ENCODE measurements at regions not wholly inside any gene's neighbourhood (a gene's known extent, or its start where the extent isn't known, plus 50 kb on each side); places are given as distances from the start of the nearest gene placed in this dataset.
"Not testable (repeated sequence)": the region's sequence is repeated elsewhere in the genome, so short reads cannot be mapped to it uniquely, and the experiment has no call there.

DNA sequence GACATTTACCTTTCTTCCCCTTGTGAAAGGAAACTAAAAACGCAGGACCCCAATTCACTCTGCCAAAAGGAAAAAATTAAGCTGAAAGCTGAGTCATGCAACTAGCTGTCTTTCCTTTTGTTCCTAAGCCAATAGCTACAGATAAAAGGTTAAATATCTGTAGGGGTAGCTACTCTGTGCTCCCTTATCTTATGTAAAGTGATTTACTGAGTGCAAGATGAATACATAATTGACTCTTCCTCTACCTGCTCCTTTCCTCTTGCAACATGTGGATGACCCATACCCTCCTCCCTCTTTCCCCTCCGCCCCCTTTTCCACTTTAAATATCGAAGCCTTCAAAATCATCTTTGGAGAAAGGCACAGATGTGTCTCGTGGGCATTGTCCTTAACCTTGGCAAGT is 68.0 kb upstream of the ZNF157 start:
- Histone ChIP-seq H3K18ac (ENCODE audit: low read depth in 1 of 2, low read length in 2 of 2) (no peak overlapping the region), H3K9ac (ENCODE audit: low read length) (no peak overlapping the region), H2BK5ac (ENCODE audit: low read depth, low read length, poor library complexity, severe bottlenecking) (no peak overlapping the region), H3K4me2 (ENCODE audit: low read length, poor library complexity, severe bottlenecking) (no peak overlapping the region), H3K14ac (ENCODE audit: low read length in 2 of 2) (no peak overlapping the region), H2AK5ac (ENCODE audit: low read length, severe bottlenecking) (no peak overlapping the region), H4K91ac (ENCODE audit: low read length) (no peak overlapping the region), H3K4me3 (ENCODE audit: insufficient read depth in 1 of 2, low read depth in 1 of 2, low read length in 2 of 2) (no peak overlapping the region), H3K23ac (ENCODE audit: low read length in 2 of 2) (no peak overlapping the region), H3K4ac (ENCODE audit: low read depth in 1 of 2, low read length in 2 of 2) (no peak overlapping the region), H2BK15ac (ENCODE audit: low read depth, poor library complexity, severe bottlenecking) (no peak overlapping the region), H2BK120ac (ENCODE audit: low read depth, low read length) (no peak overlapping the region), H3K36me3 (ENCODE audit: control insufficient read depth in 1 of 2, insufficient read depth in 2 of 2, low read depth in 1 of 2, low read length in 2 of 2) (no peaks in the 10 kb centered on the region), H3K27me3 (ENCODE audit: control insufficient read depth in 1 of 2, insufficient read depth in 1 of 2, low read length in 2 of 2) (peaks cover 0 to 46% of the 10 kb centered on the region in 2 experiments), H3K9me3 (ENCODE audit: control insufficient read depth, low read length) (no peaks in the 10 kb centered on the region), H4K8ac (ENCODE audit: low read length) (no peak overlapping the region), H3K27ac (ENCODE audit: low read length, poor library complexity, severe bottlenecking) (no peak overlapping the region), H3K79me1 (replicated peaks; ENCODE audit: low read length, poor library complexity, severe bottlenecking) (no peaks in the 10 kb centered on the region), H2AFZ (ENCODE audit: low read depth, low read length) (no peak overlapping the region), H3K4me1 (ENCODE audit: control insufficient read depth, insufficient read depth, low read depth, low read length) (no peaks in the 10 kb centered on the region), H2BK12ac (ENCODE audit: low read length in 2 of 2) (no peak overlapping the region)
- DNase-seq, result no peak
- WGBS, result 69% methylated on average over 3 of the region's 4 CpGs

DNA sequence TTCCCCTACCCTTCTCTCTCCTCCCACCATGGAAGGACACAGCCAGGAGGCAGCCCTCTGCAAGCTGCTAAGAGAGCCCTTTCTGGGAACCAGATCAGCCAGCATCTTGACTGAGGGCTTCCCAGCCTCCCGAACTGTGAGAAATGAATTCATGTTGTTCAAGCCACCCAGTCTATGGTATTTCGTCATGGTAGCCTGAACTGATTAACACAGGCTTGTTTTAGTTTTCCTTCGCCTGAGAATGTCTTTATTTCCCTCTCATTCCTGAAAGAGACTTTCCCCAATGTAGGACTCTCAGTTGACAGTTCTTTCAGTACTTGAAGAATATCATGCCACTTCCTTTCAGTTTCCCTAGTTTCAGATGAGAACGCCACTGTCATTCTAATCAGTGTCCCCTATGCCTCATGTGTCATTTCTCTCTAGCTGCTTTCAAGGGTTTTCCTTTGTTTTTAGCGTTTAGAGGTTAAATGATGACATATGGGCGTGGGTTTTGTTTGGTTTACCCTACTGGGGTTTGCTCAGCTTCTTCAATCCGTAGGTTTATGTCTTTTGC is 63.8 kb upstream of the ZNF157 start:
- DNase-seq; H3K4me1 ChIP-seq (ENCODE audit: control insufficient read depth, insufficient read depth, low read depth, low read length); H3K23ac ChIP-seq (ENCODE audit: low read length in 2 of 2); H3K27ac ChIP-seq (ENCODE audit: low read length, poor library complexity, severe bottlenecking); H3K36me3 ChIP-seq (ENCODE audit: control insufficient read depth in 1 of 2, insufficient read depth in 2 of 2, low read depth in 1 of 2, low read length in 2 of 2); H3K14ac ChIP-seq (ENCODE audit: low read length in 2 of 2); H4K91ac ChIP-seq (ENCODE audit: low read length); H3K4me2 ChIP-seq (ENCODE audit: low read length, poor library complexity, severe bottlenecking); H3K9ac ChIP-seq (ENCODE audit: low read length); H3K9me3 ChIP-seq (ENCODE audit: control insufficient read depth, low read length); H3K4me3 ChIP-seq (ENCODE audit: insufficient read depth in 1 of 2, low read depth in 1 of 2, low read length in 2 of 2); H2BK15ac ChIP-seq (ENCODE audit: low read depth, poor library complexity, severe bottlenecking); H2BK5ac ChIP-seq (ENCODE audit: low read depth, low read length, poor library complexity, severe bottlenecking); H3K18ac ChIP-seq (ENCODE audit: low read depth in 1 of 2, low read length in 2 of 2); H3K79me1 ChIP-seq (replicated peaks; ENCODE audit: low read length, poor library complexity, severe bottlenecking); H4K8ac ChIP-seq (ENCODE audit: low read length); H2AFZ ChIP-seq (ENCODE audit: low read depth, low read length); H2BK12ac ChIP-seq (ENCODE audit: low read length in 2 of 2); H3K4ac ChIP-seq (ENCODE audit: low read depth in 1 of 2, low read length in 2 of 2); H2AK5ac ChIP-seq (ENCODE audit: low read length, severe bottlenecking); H2BK120ac ChIP-seq (ENCODE audit: low read depth, low read length): not testable (repeated sequence)
- H3K27me3 ChIP-seq (ENCODE audit: control insufficient read depth in 1 of 2, insufficient read depth in 1 of 2, low read length in 2 of 2), result peaks cover 0 to 53% of the 10 kb centered on the region in 2 experiments
- WGBS, result 74% methylated on average over 3 of the region's 7 CpGs

DNA sequence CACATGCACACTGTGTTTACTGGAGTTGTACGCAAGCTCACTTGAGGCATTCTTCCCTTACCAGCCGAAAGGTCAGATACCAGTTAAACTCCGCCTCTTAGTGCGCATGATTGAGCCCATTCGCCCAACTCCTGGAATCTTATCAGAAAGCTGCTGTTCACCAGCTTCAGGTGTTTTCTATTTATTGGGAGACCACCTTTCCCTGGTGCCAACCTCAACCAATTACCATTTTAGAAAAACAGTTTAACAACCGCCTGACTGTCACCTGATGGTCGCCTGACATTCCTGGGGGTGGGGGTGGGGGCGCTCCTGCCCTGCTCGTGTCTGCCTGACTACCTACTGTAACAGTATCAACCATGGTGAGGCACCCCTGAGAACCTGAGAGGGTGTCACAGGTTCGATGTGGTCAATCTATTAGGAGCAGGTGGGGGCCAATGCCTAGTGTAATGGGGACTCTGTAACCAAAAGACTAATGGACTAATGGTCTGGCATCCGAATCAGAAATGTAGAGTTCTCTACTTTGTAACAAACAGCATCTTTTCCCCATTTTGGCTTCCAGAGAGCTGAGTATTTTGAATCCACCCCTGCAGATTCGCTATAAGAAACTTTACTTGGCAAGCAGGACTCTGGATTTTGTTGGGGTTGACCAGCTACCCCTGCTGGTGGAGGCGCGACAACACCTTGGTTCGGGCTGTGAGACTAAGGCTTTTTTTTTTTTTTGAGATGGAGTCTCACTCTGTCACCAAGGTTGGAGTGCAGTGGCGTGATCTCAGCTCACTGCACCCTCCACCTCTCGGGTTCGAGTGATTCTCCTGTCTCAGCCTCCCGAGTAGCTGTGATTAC is 58.2 kb upstream of the ZNF157 start:
- Histone ChIP-seq H2BK5ac (ENCODE audit: low read depth, low read length, poor library complexity, severe bottlenecking) (no peak overlapping the region), H3K4me3 (ENCODE audit: insufficient read depth in 1 of 2, low read depth in 1 of 2, low read length in 2 of 2) (no peak overlapping the region), H3K14ac (ENCODE audit: low read length in 2 of 2) (no peak overlapping the region), H2BK15ac (ENCODE audit: low read depth, poor library complexity, severe bottlenecking) (no peak overlapping the region), H3K27ac (ENCODE audit: low read length, poor library complexity, severe bottlenecking) (no peak overlapping the region), H3K9ac (ENCODE audit: low read length) (no peak overlapping the region), H3K4ac (ENCODE audit: low read depth in 1 of 2, low read length in 2 of 2) (no peak overlapping the region), H2BK12ac (ENCODE audit: low read length in 2 of 2) (no peak overlapping the region), H2BK120ac (ENCODE audit: low read depth, low read length) (no peak overlapping the region), H2AK5ac (ENCODE audit: low read length, severe bottlenecking) (no peak overlapping the region), H3K79me1 (replicated peaks; ENCODE audit: low read length, poor library complexity, severe bottlenecking) (no peaks in the 10 kb centered on the region), H3K36me3 (ENCODE audit: control insufficient read depth in 1 of 2, insufficient read depth in 2 of 2, low read depth in 1 of 2, low read length in 2 of 2) (no peaks in the 10 kb centered on the region), H3K4me2 (ENCODE audit: low read length, poor library complexity, severe bottlenecking) (no peak overlapping the region), H4K8ac (ENCODE audit: low read length) (no peak overlapping the region), H2AFZ (ENCODE audit: low read depth, low read length) (no peak overlapping the region), H3K18ac (ENCODE audit: low read depth in 1 of 2, low read length in 2 of 2) (no peak overlapping the region), H4K91ac (ENCODE audit: low read length) (no peak overlapping the region), H3K27me3 (ENCODE audit: control insufficient read depth in 1 of 2, insufficient read depth in 1 of 2, low read length in 2 of 2) (peaks cover 0 to 42% of the 10 kb centered on the region in 2 experiments), H3K23ac (ENCODE audit: low read length in 2 of 2) (no peak overlapping the region), H3K4me1 (ENCODE audit: control insufficient read depth, insufficient read depth, low read depth, low read length) (no peaks in the 10 kb centered on the region), H3K9me3 (ENCODE audit: control insufficient read depth, low read length) (no peaks in the 10 kb centered on the region)
- peak; percentile 51 for DNase-seq
- WGBS, result 46% methylated on average over 16 of the region's 19 CpGs

DNA sequence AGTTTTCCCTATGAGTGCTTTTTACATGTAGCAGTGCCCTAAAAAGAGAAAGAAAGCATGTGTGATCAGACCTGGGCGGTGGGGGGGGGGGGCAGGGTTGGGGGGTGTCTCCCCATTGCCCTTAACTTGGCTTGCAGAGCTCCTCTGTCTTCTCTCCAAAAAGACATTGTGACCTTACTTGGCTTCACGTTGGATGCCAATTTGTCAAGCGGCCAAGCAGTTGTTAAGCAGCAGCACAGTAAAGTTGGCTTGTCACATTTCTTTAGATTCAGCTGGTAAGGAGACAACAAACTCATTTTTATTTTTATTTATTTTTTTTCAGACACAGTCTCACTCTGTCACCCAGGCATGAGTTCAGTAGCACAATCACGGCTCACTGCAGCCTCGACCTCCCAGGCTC is 57.3 kb upstream of the ZNF157 start:
- H3K18ac ChIP-seq (ENCODE audit: low read depth in 1 of 2, low read length in 2 of 2), result no peak overlapping the region
- H3K4ac ChIP-seq (ENCODE audit: low read depth in 1 of 2, low read length in 2 of 2), result no peak overlapping the region
- no peak overlapping the region for H2AK5ac ChIP-seq (ENCODE audit: low read length, severe bottlenecking)
- no peak overlapping the region for H2AFZ ChIP-seq (ENCODE audit: low read depth, low read length)
- H4K91ac ChIP-seq (ENCODE audit: low read length), result no peak overlapping the region
- H3K14ac ChIP-seq (ENCODE audit: low read length in 2 of 2), result no peak overlapping the region
- 100% methylated on average over 2 of the region's 5 CpGs for WGBS
- H3K36me3 ChIP-seq (ENCODE audit: control insufficient read depth in 1 of 2, insufficient read depth in 2 of 2, low read depth in 1 of 2, low read length in 2 of 2), result no peaks in the 10 kb centered on the region
- peaks cover 0 to 42% of the 10 kb centered on the region in 2 experiments for H3K27me3 ChIP-seq (ENCODE audit: control insufficient read depth in 1 of 2, insufficient read depth in 1 of 2, low read length in 2 of 2)
- no peak overlapping the region for H3K4me2 ChIP-seq (ENCODE audit: low read length, poor library complexity, severe bottlenecking)
- no peak overlapping the region for H3K4me3 ChIP-seq (ENCODE audit: insufficient read depth in 1 of 2, low read depth in 1 of 2, low read length in 2 of 2)
- no peak overlapping the region for H3K23ac ChIP-seq (ENCODE audit: low read length in 2 of 2)
- DNase-seq, result no peak
- no peak overlapping the region for H2BK120ac ChIP-seq (ENCODE audit: low read depth, low read length)
- H3K27ac ChIP-seq (ENCODE audit: low read length, poor library complexity, severe bottlenecking), result no peak overlapping the region
- no peak overlapping the region for H2BK5ac ChIP-seq (ENCODE audit: low read depth, low read length, poor library complexity, severe bottlenecking)
- H3K4me1 ChIP-seq (ENCODE audit: control insufficient read depth, insufficient read depth, low read depth, low read length), result no peaks in the 10 kb centered on the region
- no peak overlapping the region for H2BK12ac ChIP-seq (ENCODE audit: low read length in 2 of 2)
- H4K8ac ChIP-seq (ENCODE audit: low read length), result no peak overlapping the region
- no peaks in the 10 kb centered on the region for H3K9me3 ChIP-seq (ENCODE audit: control insufficient read depth, low read length)
- no peaks in the 10 kb centered on the region for H3K79me1 ChIP-seq (replicated peaks; ENCODE audit: low read length, poor library complexity, severe bottlenecking)
- no peak overlapping the region for H2BK15ac ChIP-seq (ENCODE audit: low read depth, poor library complexity, severe bottlenecking)
- no peak overlapping the region for H3K9ac ChIP-seq (ENCODE audit: low read length)
